ENCODE measurements at regions not wholly inside any gene's neighbourhood (a gene's known extent, or its start where the extent isn't known, plus 50 kb on each side); places are given as distances from the start of the nearest gene placed in this dataset.

DNA sequence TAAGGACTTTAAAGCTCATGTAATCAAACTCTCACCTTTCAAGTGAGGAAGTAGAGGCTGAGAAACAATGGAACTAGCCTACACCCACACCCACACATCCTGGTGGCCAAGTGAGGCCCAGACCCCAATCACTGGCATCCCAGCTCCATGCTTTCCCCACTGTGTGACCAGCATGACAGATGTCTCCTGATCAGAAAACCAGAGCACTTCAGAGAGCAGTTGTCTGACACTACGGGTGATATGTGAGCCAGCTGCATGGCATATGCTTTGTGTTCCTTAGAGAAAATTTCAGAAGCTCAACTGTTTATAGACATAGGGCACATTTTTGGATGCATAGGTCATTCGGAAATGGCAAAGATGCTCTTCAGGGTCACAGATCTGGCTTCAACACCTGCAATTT, 315.2 kb downstream of the NDFIP2 start:
- TF ChIP-seq POLR2A (IDR thresholded peaks at IDR 0.05): no peak
- TF ChIP-seq CTCF (IDR thresholded peaks at IDR 0.05): no peak

Data from ovary (tissue), 3 donors.